ENCODE measurements at regions not wholly inside any gene's neighbourhood (a gene's known extent, or its start where the extent isn't known, plus 50 kb on each side); places are given as distances from the start of the nearest gene placed in this dataset.

DNA sequence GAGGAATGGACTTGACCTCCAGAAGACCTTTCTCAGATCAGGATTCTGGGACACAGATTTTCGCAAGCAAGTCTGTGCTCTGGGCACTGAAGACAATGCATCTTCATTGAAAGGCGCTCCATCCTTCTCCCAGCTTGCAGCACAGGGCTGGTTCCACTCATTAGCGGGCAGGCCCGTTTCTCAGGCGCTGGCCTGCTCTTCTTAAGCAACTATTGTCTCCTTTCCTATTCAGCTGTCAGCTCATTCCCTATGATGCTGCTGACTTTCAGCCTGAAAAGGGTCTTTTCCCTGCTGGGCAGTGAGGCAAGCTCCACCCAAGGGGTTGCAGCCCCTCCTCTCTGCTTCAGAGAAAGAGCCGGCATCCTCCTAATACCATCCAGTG, 91.9 kb upstream of the PLXNA2 start:
- Histone ChIP-seq H3K9me3 (ENCODE audit: severe bottlenecking) (no peaks in the 10 kb centered on the region), H3K4me3 (ENCODE audit: low read depth, low read length) (no peak overlapping the region), H3K27ac (no peak overlapping the region), H3K27me3 (ENCODE audit: insufficient read depth, low read depth, severe bottlenecking) (peaks cover 3% of the 10 kb centered on the region), H3K36me3 (no peaks in the 10 kb centered on the region)
- no peak for DNase-seq
- TF ChIP-seq, protein P1, sequence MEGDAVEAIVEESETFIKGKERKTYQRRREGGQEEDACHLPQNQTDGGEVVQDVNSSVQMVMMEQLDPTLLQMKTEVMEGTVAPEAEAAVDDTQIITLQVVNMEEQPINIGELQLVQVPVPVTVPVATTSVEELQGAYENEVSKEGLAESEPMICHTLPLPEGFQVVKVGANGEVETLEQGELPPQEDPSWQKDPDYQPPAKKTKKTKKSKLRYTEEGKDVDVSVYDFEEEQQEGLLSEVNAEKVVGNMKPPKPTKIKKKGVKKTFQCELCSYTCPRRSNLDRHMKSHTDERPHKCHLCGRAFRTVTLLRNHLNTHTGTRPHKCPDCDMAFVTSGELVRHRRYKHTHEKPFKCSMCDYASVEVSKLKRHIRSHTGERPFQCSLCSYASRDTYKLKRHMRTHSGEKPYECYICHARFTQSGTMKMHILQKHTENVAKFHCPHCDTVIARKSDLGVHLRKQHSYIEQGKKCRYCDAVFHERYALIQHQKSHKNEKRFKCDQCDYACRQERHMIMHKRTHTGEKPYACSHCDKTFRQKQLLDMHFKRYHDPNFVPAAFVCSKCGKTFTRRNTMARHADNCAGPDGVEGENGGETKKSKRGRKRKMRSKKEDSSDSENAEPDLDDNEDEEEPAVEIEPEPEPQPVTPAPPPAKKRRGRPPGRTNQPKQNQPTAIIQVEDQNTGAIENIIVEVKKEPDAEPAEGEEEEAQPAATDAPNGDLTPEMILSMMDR (IDR thresholded peaks at IDR 0.05; ENCODE audit: low read depth, low read length), result no peak

DNA sequence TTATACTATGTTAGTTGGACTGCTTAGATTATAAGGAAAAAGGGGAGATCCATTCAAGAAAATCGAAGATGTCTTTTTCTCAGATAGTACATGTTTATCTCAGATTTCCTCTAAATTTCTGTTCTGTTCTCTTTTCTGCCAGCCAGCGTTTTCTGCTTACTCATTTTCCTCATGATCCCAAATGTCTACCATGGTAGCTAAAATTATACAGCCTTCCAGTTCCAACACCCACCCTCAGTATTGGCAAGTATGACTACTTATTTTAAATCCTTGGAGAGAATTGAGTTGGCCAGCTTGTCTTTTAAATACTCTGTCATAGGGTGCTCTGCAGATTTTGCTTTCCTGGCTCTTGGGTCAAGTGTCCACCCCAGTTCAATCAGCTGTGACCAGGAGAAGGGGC, 95.7 kb upstream of the PLXNA2 start:
- Histone ChIP-seq H3K36me3 (no peaks in the 10 kb centered on the region), H3K9me3 (ENCODE audit: severe bottlenecking) (no peaks in the 10 kb centered on the region), H3K27ac (no peak overlapping the region), H3K27me3 (ENCODE audit: insufficient read depth, low read depth, severe bottlenecking) (peaks cover 30% of the 10 kb centered on the region), H3K4me3 (ENCODE audit: low read depth, low read length) (no peak overlapping the region)
- TF ChIP-seq, protein P1 (IDR thresholded peaks at IDR 0.05; ENCODE audit: low read depth, low read length), result no peak
- DNase-seq, result no peak

DNA sequence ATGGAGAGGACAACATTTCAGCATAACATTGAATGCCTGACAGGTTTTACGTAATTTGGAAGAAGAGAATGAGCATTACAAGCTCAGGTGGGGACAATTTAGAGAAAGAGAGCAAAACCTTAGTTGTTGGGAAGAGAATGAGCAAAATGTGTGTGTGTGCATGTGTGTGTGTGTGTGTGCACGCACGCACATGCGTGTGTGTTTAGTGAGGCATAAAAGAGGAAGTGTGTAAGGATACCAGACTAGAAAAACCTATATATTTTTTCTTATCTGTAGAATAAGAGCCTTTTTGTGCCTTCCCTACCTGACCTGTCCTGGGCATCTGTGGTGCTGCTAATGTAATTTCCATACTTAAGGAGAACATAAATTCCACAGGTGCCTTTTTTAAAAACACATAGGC, 99.0 kb upstream of the PLXNA2 start:
- Histone ChIP-seq H3K4me3 (ENCODE audit: low read depth, low read length) (no peak overlapping the region), H3K9me3 (ENCODE audit: severe bottlenecking) (no peaks in the 10 kb centered on the region), H3K36me3 (no peaks in the 10 kb centered on the region), H3K27me3 (ENCODE audit: insufficient read depth, low read depth, severe bottlenecking) (peaks cover 55% of the 10 kb centered on the region), H3K27ac (no peak overlapping the region)
- TF ChIP-seq, protein P1 (IDR thresholded peaks at IDR 0.05; ENCODE audit: low read depth, low read length), result no peak
- no peak for DNase-seq

DNA sequence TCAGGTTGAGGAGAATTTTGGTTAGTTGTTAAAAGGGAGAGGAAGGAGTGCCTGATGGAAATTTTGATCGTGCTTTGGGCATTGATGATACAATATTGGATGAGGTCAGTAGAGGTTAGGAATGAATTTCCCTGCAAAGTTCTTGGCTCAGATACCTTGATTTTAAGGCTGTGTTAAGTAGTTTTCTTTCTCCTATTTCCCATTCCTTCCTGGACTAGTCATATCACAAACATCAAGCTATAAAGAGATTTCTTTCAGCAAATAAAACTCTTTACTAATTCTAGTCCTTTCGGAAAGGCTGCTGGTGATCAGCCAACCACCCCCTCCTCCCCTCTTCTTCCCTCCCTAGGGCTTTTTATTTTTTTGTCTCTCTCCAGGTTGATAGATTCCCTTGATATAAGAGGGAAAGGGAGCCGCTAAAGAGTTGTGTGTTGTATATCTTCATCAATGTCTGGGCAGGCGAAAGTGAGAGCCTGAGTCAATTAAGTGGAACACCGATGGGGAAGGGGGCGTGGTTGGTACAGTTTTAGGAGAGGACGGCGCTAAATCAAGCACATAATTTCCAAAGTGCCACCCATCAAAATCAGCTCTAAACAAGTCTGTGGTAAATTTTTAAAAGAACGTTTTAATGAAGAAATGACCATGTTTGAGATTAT, 100.1 kb upstream of the PLXNA2 start:
- Histone ChIP-seq H3K4me3 (ENCODE audit: low read depth, low read length) (no peak overlapping the region), H3K36me3 (no peaks in the 10 kb centered on the region), H3K27ac (no peak overlapping the region), H3K27me3 (ENCODE audit: insufficient read depth, low read depth, severe bottlenecking) (peaks cover 64% of the 10 kb centered on the region), H3K9me3 (ENCODE audit: severe bottlenecking) (no peaks in the 10 kb centered on the region)
- no peak for DNase-seq
- TF ChIP-seq, protein P1 (IDR thresholded peaks at IDR 0.05; ENCODE audit: low read depth, low read length), result no peak

DNA sequence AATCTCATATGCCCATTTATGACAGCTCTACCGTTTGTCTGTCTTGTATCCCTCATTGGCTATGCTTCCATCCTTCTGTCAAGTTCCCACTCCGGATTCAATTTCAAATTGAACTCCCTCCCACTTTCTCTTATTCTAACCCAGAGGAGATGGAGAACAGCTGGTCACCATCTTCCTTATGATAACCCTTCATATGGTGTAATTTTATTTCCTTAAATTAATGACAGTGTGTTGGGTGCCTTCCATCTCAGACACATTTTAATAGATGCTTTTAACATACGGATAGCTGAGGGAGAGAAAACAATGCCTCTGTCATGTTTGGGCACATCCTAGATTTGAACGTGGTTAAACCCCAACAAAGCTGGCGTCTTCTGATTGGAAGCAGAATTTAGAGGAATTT, 103.0 kb upstream of the PLXNA2 start:
- H3K27me3 ChIP-seq (ENCODE audit: insufficient read depth, low read depth, severe bottlenecking), result peaks cover 73% of the 10 kb centered on the region
- H3K4me3 ChIP-seq (ENCODE audit: low read depth, low read length), result no peak overlapping the region
- no peaks in the 10 kb centered on the region for H3K36me3 ChIP-seq
- TF ChIP-seq, protein P1 (IDR thresholded peaks at IDR 0.05; ENCODE audit: low read depth, low read length), result no peak
- no peak for DNase-seq
- H3K27ac ChIP-seq, result no peak overlapping the region
- no peaks in the 10 kb centered on the region for H3K9me3 ChIP-seq (ENCODE audit: severe bottlenecking)

Data from WERI-Rb-1 (cell line).